ENCODE measurements at regions not wholly inside any gene's neighbourhood (a gene's known extent, or its start where the extent isn't known, plus 50 kb on each side); places are given as distances from the start of the nearest gene placed in this dataset.

- no peak overlapping the region for H4K5ac ChIP-seq (ENCODE audit: low read depth, low read length)
- no peak overlapping the region for H2AK5ac ChIP-seq (ENCODE audit: low read depth, low read length)
- H3K27me3 ChIP-seq (ENCODE audit: control insufficient read depth, insufficient read depth, low read length) = no peaks in the 10 kb centered on the region
- no peak overlapping the region for H3K4me2 ChIP-seq (ENCODE audit: low read depth, low read length)
- no peak overlapping the region for H4K8ac ChIP-seq (ENCODE audit: low read depth in 2 of 2, low read length in 2 of 2)
- H3K4me1 ChIP-seq (ENCODE audit: control insufficient read depth, insufficient read depth, low read length) = no peaks in the 10 kb centered on the region
- no peak overlapping the region for H3K27ac ChIP-seq (ENCODE audit: insufficient read depth, low read length)
- POLR2A ChIA-PET (ENCODE audit: unreplicated experiment) = no interaction called here
- no peak overlapping the region for H2BK5ac ChIP-seq (ENCODE audit: low read depth, low read length, poor library complexity, severe bottlenecking)
- no peak for TF ChIP-seq MXI1 (IDR thresholded peaks at IDR 0.05; ENCODE audit: borderline replicate concordance, low read depth, low read length)
- no peak for TF ChIP-seq RCOR1 (IDR thresholded peaks at IDR 0.05; ENCODE audit: insufficient replicate concordance, low read length)
- TF ChIP-seq RFX5 (IDR thresholded peaks at IDR 0.05; ENCODE audit: low read depth, low read length) = no peak
- no peak for TF ChIP-seq MAZ (IDR thresholded peaks at IDR 0.05; ENCODE audit: borderline replicate concordance, low read depth, low read length)
- TF ChIP-seq FOS (IDR thresholded peaks at IDR 0.05; ENCODE audit: low read depth, low read length) = no peak
- TF ChIP-seq, protein P1, sequence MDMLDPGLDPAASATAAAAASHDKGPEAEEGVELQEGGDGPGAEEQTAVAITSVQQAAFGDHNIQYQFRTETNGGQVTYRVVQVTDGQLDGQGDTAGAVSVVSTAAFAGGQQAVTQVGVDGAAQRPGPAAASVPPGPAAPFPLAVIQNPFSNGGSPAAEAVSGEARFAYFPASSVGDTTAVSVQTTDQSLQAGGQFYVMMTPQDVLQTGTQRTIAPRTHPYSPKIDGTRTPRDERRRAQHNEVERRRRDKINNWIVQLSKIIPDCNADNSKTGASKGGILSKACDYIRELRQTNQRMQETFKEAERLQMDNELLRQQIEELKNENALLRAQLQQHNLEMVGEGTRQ (IDR thresholded peaks at IDR 0.05; ENCODE audit: low read depth, low read length) = no peak
- no peak for TF ChIP-seq POLR2A (IDR thresholded peaks at IDR 0.05; ENCODE audit: low read depth, low read length)
- no peak for TF ChIP-seq MAFK (IDR thresholded peaks at IDR 0.05; ENCODE audit: low read depth, low read length)
- TF ChIP-seq BHLHE40 (IDR thresholded peaks at IDR 0.05; ENCODE audit: low read depth, low read length) = no peak
- TF ChIP-seq RAD21 (IDR thresholded peaks at IDR 0.05; ENCODE audit: low read length) = no peak
- no peak overlapping the region for H3K4ac ChIP-seq (ENCODE audit: low read depth, low read length)
- H3K23ac ChIP-seq (ENCODE audit: low read depth, low read length) = no peak overlapping the region
- CTCF ChIA-PET = no interaction called here
- H2BK120ac ChIP-seq (ENCODE audit: low read depth, low read length) = no peak overlapping the region
- ATAC-seq (ENCODE audit: low read depth) (no peak), DNase-seq (no peak)
- H3K9ac ChIP-seq (ENCODE audit: low read depth, low read length) = no peak overlapping the region
- no peak overlapping the region for H2AFZ ChIP-seq (replicated peaks; ENCODE audit: low read length, poor library complexity)
- no TSS peak for BruUV-seq (replicated peaks)
- no peaks in the 10 kb centered on the region for H3K9me3 ChIP-seq (ENCODE audit: control insufficient read depth, insufficient read depth, low read length)
- WGBS, 2 experiments (ENCODE audit: extremely low coverage in 2 of 2, insufficient read length in 1 of 2) = no CpG with 5 or more reads among the region's 1 CpG
- no peaks in the 10 kb centered on the region for H3K9me1 ChIP-seq (ENCODE audit: insufficient read depth, low read length)
- no peak overlapping the region for H3K4me3 ChIP-seq (ENCODE audit: insufficient read depth, low read depth, low read length)
- in situ Hi-C loops (cut with MboI; ENCODE audit: low sequenced_read_pairs) = no loop called here
- no peaks in the 10 kb centered on the region for H3K79me1 ChIP-seq (ENCODE audit: low read depth in 1 of 2, low read length in 2 of 2)
- H3K14ac ChIP-seq (replicated peaks; ENCODE audit: low read depth, low read length) = no peak overlapping the region
- H3K36me3 ChIP-seq (ENCODE audit: control insufficient read depth, insufficient read depth, low read length) = no peaks in the 10 kb centered on the region
- no peaks in the 10 kb centered on the region for H4K20me1 ChIP-seq (ENCODE audit: insufficient read depth, low read length)
- H2AK9ac ChIP-seq (replicated peaks; ENCODE audit: low read depth, low read length, poor library complexity) = no peak overlapping the region
- no peak overlapping the region for H3K56ac ChIP-seq (ENCODE audit: extremely low read depth, insufficient read depth, low read length)
- intact Hi-C loops (cut with micrococcal nuclease) = no loop called here
- H4K91ac ChIP-seq (ENCODE audit: insufficient read depth, low read depth, low read length) = no peak overlapping the region
- dilution Hi-C loops (cut with HindIII; ENCODE audit: low sequenced_read_pairs, unreplicated experiment) = no loop called here
- H2BK15ac ChIP-seq (ENCODE audit: low read depth, low read length) = no peak overlapping the region
- H3K18ac ChIP-seq (ENCODE audit: low read depth, low read length) = no peak overlapping the region
- no peak overlapping the region for H2BK20ac ChIP-seq (ENCODE audit: low read depth, low read length)
Measured at GRCh38 chr7:121456015-121456414, 59.9 kb upstream of the FAM3C start.

All from IMR-90 (cell line).